NCI-H1092 (cell line): ENCODE measurements at regions not wholly inside any gene's neighbourhood (a gene's known extent, or its start where the extent isn't known, plus 50 kb on each side); places are given as distances from the start of the nearest gene placed in this dataset.

Experiments used
- DNase-seq: peaks from one replicate; lab custom pipeline; 2025; lab: John Stamatoyannopoulos, UW

DNA sequence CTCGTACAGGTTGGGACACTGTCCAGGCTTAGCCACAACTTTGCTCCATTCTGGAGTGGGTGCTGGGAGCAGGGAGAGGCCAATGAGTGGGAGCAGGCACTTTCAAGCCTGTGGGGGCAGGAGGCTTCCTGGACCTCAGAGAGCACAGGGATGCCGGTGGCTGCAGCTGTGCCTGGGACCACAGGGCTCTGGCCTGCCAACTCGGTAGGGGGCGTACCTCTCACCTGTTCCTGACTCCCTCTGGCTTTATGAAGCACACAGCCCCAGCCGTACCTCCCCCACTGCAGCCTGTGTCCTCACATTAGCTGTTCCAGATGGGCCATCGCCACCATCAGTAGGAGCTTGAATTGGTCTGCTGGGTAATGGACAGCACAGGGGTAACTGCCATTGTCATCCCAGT lies 278.7 kb upstream of the KLHL1 start:
- DNase-seq, result no peak

DNA sequence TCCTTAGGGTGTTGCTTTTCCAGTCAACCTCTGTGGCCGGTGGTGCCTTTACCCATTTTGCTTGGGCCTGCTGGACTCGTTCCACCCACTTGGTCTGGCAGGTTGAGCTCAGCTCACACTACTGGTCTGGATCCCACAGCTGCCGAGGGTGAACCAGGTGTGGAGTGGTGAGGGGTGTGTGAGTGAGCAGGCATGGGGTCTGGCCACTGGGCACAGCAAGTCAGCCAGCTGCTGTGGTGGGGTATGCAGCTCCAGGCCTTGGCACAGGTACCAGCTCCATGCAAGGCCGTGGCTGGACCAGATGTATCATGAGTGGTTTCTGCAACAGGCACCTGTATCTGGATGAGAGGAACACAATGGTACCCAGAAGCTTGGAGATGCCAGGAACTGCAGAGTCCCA lies 277.6 kb upstream of the KLHL1 start:
- DNase-seq, result no peak

DNA sequence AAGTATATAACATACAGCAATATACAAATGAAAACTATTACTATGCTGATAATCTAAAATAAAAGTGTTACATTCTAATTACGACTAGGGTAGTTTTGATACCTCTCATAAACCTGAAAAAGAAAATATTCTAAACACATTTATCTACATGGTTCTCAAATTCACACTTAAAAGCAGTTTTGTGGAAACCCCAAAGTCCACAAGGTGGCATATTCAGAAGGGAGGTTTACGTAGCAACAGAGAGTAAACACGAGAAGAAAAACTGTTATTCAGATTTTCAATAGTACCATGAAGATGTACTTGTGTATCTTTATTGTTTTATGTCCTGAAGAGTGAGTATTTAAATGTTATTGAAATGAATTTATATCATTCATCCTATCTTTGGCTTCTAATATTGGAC lies 275.9 kb upstream of the KLHL1 start:
- no peak for DNase-seq

DNA sequence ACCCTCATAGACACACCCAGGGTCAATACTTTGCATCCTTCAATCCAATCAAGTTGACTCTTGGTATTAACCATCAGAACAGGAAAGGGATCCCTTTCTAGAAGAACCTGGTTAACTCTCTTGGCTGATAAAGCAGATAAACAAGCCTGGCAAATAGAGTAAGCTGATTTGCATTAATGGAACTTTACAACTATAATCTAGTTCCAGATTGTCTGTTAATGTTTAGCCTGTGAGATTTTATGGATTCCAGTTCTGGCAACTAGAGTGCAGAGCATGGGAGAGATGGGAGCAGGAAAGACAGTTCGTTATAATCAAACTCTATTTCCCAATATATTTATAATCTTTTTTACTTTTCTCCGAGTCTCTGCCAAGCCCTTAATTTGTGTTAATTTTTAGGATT lies 272.6 kb upstream of the KLHL1 start:
- DNase-seq, result no peak

DNA sequence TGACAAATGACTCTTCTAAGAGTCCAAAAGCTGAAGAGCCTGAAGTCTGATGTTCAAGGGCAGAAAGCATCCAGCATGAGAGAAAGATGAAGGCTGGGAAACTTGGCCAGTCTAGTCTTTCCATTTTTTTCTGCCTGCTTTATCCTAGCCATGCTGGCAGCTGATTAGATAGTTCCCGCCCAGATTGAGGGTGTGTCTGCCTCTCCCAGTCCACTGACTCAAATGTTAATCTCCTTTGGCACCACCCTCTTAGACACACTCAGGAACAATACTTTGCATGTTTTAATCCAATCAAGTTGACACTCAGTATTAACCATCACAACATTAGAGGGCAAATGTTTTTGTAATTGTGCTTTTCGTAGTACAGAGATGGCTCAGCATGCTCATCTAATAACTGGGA lies 267.5 kb upstream of the KLHL1 start:
- DNase-seq, result no peak

- DNase-seq, result no peak
Observed at GRCh38 chr13:70370924-70371323, 262.7 kb upstream of the KLHL1 start.

- DNase-seq, result no peak
Observed at GRCh38 chr13:70366720-70367119, 258.5 kb upstream of the KLHL1 start.

GRCh38 chr13:70363991-70364390 lies 255.7 kb upstream of the KLHL1 start:
- DNase-seq, result no peak

DNA sequence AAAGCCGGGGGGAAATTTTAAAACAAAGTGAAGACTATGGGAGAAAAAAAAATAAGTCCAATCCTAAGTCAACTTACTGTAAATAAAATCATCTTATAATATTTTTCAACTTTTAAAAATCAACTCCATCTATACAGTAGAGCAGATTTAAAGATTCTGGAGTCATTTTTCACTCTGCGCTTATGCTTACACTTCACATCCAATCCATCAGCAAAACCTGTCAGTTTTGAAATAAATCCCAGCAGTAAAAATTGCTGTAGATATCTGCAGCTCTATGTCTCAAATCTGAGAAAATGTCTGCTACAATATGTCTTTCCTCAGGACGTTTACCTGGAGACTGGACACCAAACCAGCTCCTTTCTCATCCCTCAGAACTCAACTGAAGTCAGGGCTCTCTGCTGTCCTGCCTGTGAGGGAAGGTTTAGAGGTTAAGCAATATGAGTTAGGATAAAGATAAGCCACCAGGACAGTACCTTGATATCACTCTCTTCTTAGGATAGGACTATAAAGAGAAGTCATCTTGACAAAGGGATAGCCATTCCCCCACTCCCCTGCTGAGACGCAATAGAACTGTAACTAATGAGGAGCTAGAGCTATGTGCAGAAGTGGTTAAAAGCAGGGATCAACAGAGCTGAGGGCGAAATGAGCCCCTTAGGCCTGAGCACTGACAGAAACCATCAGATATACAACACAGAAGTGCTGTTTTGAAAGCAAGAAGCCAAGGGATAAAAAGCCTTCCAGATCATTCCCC lies 254.7 kb upstream of the KLHL1 start:
- no peak for DNase-seq

- no peak for DNase-seq
Observed at GRCh38 chr13:70357031-70357430, 248.8 kb upstream of the KLHL1 start.

DNA sequence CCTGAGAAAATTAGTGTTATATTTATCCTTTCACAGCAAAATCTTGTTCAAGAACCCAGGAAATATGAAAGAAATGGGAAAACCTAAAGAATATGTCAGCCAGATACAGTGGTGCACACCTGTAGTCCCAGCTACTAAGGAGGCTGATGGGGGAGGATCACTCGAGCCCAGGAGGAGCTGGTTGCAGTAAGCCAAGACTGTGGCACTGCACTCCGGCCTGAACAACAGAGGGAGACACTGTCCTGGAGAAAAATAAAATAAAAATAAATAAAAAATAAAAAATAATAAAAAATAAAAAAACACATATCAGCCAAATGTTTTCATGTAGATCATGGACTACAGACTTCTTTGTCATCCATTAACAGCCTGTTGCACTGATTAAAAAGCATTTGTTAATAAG lies 244.8 kb upstream of the KLHL1 start:
- DNase-seq, result no peak

DNA sequence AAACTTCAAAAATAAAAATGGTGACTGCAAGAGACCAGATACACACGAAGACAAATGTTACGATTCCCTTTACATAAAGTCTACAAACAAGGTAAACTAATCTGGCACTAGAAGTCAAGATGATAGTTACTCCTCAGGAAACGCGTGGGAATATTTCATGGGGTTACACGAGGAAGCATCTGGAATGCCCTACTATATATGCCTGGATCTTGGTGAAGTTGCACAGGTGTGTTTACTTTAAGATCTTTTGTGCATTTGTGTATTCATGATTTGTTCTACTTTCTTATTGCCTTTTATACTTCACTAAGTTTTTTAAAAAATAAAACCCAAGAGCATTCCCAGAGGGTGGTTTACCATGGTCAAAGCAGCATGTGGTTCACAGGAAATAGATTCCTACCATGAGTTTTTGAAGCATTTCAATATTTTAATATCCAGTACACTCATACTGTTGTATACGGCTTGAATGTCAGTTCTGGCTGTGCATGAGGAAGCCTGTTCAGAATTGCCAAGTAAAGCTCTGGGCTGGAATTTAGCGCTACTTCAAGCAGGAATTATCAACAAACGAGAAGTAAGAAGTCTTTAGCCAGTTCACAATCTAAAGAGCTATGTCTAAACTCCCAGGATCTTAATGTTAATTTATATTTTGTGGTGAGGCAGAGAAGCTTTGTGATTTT lies 239.8 kb upstream of the KLHL1 start:
- no peak for DNase-seq

GRCh38 chr13:70339738-70340137 lies 231.5 kb upstream of the KLHL1 start:
- DNase-seq, result no peak

DNA sequence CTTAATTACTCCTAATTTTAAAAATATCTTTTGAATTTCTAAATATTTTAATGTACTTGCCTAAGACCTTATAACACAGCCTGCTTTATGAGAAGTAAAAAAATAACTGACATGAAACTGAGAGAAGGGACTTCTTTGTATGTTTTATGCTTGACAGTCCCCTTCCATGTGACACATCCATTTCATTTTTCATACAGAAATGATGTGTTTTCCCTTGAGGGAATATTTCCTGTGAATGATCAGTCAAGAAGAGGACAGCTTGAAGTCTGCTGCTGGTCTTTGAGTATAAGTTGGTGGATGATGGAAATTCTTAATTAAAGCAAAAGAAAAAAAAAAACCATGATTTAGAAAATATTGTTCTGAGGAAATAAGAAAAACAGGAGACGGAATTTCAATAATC lies 230.4 kb upstream of the KLHL1 start:
- DNase-seq, result no peak

DNA sequence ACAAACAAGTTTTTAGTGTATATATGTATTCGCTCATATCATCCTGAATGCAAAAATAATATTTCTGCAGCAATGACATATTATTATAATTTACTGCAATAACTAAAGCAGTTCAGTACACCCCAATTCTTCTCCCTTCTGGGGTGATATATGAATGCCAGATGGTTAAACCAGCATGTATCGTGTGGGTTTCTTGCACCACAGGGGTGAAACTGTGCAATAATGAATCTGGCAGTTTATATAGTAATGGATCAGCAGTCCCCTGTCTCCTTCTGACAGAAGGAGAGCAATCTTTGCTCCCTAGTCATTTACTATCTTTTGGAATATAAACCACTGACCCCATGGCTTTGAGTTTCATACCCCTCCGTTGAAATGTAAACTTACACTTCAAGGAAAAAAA lies 228.6 kb upstream of the KLHL1 start:
- no peak for DNase-seq

GRCh38 chr13:70333752-70334151 lies 225.5 kb upstream of the KLHL1 start:
- DNase-seq, result no peak

DNA sequence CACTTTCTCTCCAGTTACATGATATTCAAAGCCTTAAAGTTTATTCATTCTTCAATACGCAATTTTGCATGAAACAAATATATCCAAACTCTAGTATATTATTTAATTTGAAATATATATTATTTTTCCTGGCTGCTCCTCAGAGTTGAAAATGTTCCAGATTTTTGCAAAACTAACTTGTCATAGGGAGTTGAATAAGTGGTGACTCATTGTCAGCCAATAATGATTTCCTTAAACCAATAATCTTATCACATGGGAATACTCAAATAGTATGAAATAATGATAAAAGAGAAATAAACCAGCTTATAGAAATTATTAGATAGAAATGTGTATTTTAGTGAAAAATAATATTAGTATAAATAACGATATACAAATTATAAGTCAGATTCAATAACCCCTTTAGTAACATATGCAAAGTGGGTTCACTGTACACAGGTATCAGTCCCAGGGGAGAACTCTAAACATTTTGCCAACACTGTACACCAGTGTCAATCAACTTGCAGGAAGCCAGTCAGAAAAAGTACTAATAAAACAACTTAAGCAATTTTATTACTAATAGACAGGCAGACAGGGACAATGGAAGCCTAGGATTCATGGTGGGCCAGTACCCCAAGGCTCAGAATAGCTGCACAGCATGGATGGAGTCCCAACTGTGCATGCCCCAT lies 222.6 kb upstream of the KLHL1 start:
- DNase-seq, result no peak

- no peak for DNase-seq
Observed at GRCh38 chr13:70324519-70324918, 216.3 kb upstream of the KLHL1 start.

GRCh38 chr13:70311191-70311590 lies 202.9 kb upstream of the KLHL1 start:
- no peak for DNase-seq

GRCh38 chr13:70310396-70311119 lies 202.3 kb upstream of the KLHL1 start:
- peak; percentile 71 for DNase-seq

- DNase-seq, result no peak
Observed at GRCh38 chr13:70297189-70297616, 189.0 kb upstream of the KLHL1 start.

DNA sequence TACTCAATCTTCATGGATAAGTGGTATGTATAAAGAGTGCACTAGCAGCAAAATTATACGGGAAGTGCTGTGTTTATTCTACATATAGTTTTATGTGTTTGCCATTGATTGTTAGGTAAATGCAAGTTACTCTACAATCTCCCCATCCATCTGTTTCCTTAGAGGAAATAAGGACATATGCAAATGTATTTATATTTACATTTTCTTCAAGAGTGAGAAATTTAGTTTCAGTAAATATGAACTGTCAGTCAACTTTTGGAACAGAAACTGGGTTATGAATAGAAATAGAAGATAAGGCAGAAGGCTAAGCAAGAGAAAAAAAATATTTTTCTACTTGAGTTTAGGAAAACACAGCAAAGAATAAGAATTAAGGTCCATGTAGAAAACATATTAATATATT lies 176.1 kb upstream of the KLHL1 start:
- no peak for DNase-seq

DNA sequence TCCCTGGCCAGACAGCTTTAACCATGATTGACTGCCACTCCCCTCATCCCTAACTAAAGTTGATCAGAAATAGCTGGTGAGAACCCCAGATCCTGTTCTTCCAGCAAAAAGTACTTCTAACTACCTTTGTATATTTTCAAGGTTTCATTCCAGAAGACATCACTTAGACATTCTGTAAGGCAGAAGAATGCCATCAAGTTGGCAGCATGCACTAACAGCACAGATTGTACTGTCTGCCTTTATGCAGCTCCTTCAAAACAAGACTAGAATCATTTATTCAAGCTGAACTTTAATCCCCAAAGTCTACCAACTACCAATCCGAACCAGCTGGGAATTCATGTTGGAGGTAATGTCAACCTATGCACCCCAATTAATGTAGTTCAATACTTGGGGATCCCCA lies 167.6 kb upstream of the KLHL1 start:
- no peak for DNase-seq
